C4-2B (cell line): ENCODE measurements at regions not wholly inside any gene's neighbourhood (a gene's known extent, or its start where the extent isn't known, plus 50 kb on each side); places are given as distances from the start of the nearest gene placed in this dataset.

Experiments
- ZFX ChIP-seq: fragments of 450-650 bp; IDR thresholded peaks from 2 replicates; pipeline ENCODE4 v1.6.1; 2017
- TF ChIP-seq, protein P1 (sequence below): fragments of 450-650 bp; conservative IDR thresholded peaks from 2 replicates; pipeline ENCODE4 v1.5.1; 2017; ENCODE audit warnings: mild to moderate bottlenecking

DNA sequence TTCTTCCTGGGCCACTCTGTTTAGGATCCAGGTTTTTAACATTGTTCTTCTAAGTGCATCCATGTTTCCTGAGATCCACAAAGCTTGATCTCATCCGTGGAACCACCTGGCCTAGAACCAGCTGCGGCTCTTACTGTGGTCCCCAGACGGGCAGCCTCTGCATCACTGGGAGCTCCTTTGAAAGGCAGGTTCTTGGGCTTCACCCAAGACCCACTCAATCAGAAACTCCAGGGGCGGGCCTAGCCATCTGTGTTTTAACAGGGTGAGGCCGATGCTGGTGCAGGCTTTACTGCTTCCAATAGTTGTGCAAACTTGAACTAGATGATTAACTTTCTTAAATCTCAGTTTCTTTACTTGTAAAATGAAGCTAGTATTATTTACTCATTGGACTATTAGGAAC, 605.7 kb downstream of the FGF9 start:
- TF ChIP-seq, protein P1, sequence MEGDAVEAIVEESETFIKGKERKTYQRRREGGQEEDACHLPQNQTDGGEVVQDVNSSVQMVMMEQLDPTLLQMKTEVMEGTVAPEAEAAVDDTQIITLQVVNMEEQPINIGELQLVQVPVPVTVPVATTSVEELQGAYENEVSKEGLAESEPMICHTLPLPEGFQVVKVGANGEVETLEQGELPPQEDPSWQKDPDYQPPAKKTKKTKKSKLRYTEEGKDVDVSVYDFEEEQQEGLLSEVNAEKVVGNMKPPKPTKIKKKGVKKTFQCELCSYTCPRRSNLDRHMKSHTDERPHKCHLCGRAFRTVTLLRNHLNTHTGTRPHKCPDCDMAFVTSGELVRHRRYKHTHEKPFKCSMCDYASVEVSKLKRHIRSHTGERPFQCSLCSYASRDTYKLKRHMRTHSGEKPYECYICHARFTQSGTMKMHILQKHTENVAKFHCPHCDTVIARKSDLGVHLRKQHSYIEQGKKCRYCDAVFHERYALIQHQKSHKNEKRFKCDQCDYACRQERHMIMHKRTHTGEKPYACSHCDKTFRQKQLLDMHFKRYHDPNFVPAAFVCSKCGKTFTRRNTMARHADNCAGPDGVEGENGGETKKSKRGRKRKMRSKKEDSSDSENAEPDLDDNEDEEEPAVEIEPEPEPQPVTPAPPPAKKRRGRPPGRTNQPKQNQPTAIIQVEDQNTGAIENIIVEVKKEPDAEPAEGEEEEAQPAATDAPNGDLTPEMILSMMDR = no peak
- no peak for TF ChIP-seq ZFX
